ENCODE measurements at regions not wholly inside any gene's neighbourhood (a gene's known extent, or its start where the extent isn't known, plus 50 kb on each side); places are given as distances from the start of the nearest gene placed in this dataset.

- intact Hi-C loops (cut with micrococcal nuclease) = no loop called here
- BruUV-seq (replicated peaks) = no TSS peak
- dilution Hi-C loops (cut with MboI; ENCODE audit: extremely low pct_ligation_motif_present, low sequenced_read_pairs) = no loop called here
- no peaks in the 10 kb centered on the region for H3K36me3 ChIP-seq (ENCODE audit: control insufficient read depth in 2 of 2, extremely low read depth in 1 of 2, insufficient read depth in 2 of 2, low read length in 2 of 2)
- H2AFZ ChIP-seq (ENCODE audit: low read depth, low read length) = no peak overlapping the region
- no peak for DNase-seq (ENCODE audit: low read depth, low spot score)
- H3K4me2 ChIP-seq (ENCODE audit: insufficient read depth, low read length) = no peak overlapping the region
- H3K9ac ChIP-seq (replicated peaks; ENCODE audit: extremely low read depth, insufficient read depth, low read length) = no peak overlapping the region
- POLR2A ChIA-PET = no interaction called here
- no peaks in the 10 kb centered on the region for H3K27me3 ChIP-seq (ENCODE audit: control insufficient read depth in 2 of 2, insufficient read depth in 2 of 2, low read length in 2 of 2)
- H3K4me3 ChIP-seq (replicated peaks in 1 of 3; ENCODE audit: insufficient read depth in 1 of 3, low read depth in 1 of 3, low read length in 3 of 3) = no peak overlapping the region
- no peak overlapping the region for H3K27ac ChIP-seq (ENCODE audit: insufficient read depth, low read depth, low read length)
- H4K20me1 ChIP-seq (replicated peaks; ENCODE audit: control insufficient read depth, extremely low read depth, insufficient read depth, low read length) = no peaks in the 10 kb centered on the region
- no peak for TF ChIP-seq JUN (IDR thresholded peaks at IDR 0.05; ENCODE audit: borderline replicate concordance, insufficient read depth, insufficient read length, low read depth)
- H3K9me1 ChIP-seq (replicated peaks; ENCODE audit: control insufficient read depth, extremely low read depth, insufficient read depth, low read length) = no peaks in the 10 kb centered on the region
- H3K4me1 ChIP-seq (ENCODE audit: control insufficient read depth, extremely low read depth, insufficient read depth, low read length) = no peaks in the 10 kb centered on the region
- CTCF ChIA-PET = no interaction called here
- no peaks in the 10 kb centered on the region for H3K79me2 ChIP-seq (ENCODE audit: control insufficient read depth, insufficient read depth, low read length)
- H3K9me3 ChIP-seq (replicated peaks; ENCODE audit: control insufficient read depth, insufficient read depth, low read length) = peaks cover 2% of the 10 kb centered on the region
- no peak for FAIRE-seq
Measured at GRCh38 chr2:14285812-14286211, 346.7 kb upstream of the LRATD1 start.

DNA sequence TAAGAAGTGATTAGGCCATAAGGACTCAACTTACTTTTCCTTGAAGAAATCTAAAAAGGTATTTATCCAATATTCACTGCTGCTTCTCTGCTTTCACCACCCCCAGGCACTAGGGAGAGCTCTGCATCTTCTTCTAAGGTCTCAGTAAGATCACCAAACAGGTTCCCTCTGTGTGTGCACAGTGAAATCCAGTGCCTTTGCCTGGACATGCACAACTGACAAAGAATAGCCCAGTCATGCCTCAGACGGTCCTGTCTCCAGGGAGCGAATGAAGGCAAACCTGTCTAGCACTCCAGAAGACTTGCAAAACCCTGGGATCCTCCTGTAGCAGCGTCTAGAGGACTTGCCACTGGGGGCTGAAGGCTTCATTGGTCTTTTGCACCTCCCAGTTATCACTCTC is 344.5 kb upstream of the LRATD1 start:
- Histone ChIP-seq H2AFZ (ENCODE audit: low read depth, low read length) (no peak overlapping the region), H3K36me3 (ENCODE audit: control insufficient read depth in 2 of 2, extremely low read depth in 1 of 2, insufficient read depth in 2 of 2, low read length in 2 of 2) (no peaks in the 10 kb centered on the region), H3K79me2 (ENCODE audit: control insufficient read depth, insufficient read depth, low read length) (no peaks in the 10 kb centered on the region), H3K9ac (replicated peaks; ENCODE audit: extremely low read depth, insufficient read depth, low read length) (no peak overlapping the region), H3K4me1 (ENCODE audit: control insufficient read depth, extremely low read depth, insufficient read depth, low read length) (no peaks in the 10 kb centered on the region), H3K4me3 (replicated peaks in 1 of 3; ENCODE audit: insufficient read depth in 1 of 3, low read depth in 1 of 3, low read length in 3 of 3) (no peak overlapping the region), H3K27ac (ENCODE audit: insufficient read depth, low read depth, low read length) (no peak overlapping the region), H3K9me3 (replicated peaks; ENCODE audit: control insufficient read depth, insufficient read depth, low read length) (peaks cover under 1% of the 10 kb centered on the region), H4K20me1 (replicated peaks; ENCODE audit: control insufficient read depth, extremely low read depth, insufficient read depth, low read length) (no peaks in the 10 kb centered on the region), H3K27me3 (ENCODE audit: control insufficient read depth in 2 of 2, insufficient read depth in 2 of 2, low read length in 2 of 2) (no peaks in the 10 kb centered on the region), H3K4me2 (ENCODE audit: insufficient read depth, low read length) (no peak overlapping the region), H3K9me1 (replicated peaks; ENCODE audit: control insufficient read depth, extremely low read depth, insufficient read depth, low read length) (no peaks in the 10 kb centered on the region)
- no peak for TF ChIP-seq POLR2A (IDR thresholded peaks at IDR 0.05; ENCODE audit: low read depth, low read length)
- no peak for TF ChIP-seq JUN (IDR thresholded peaks at IDR 0.05; ENCODE audit: borderline replicate concordance, insufficient read depth, insufficient read length, low read depth)
- no peak for TF ChIP-seq FOS (IDR thresholded peaks at IDR 0.05; ENCODE audit: borderline replicate concordance, insufficient read depth, low read length)
- TF ChIP-seq GATA2 (IDR thresholded peaks at IDR 0.05; ENCODE audit: insufficient read depth, insufficient read length, low read depth, low read length) = no peak
- TF ChIP-seq CTCF (IDR thresholded peaks at IDR 0.05; ENCODE audit: extremely low read depth in 1 of 2, insufficient read depth in 1 of 2, low read depth in 1 of 2, low read length in 2 of 2) = no peak
- TF ChIP-seq POLR2AphosphoS5 (IDR thresholded peaks at IDR 0.05; ENCODE audit: insufficient read depth, low read depth, low read length) = no peak
- TF ChIP-seq MAX (IDR thresholded peaks at IDR 0.05; ENCODE audit: insufficient read depth, insufficient read length) = no peak
- TF ChIP-seq EZH2 (IDR thresholded peaks at IDR 0.05; ENCODE audit: borderline replicate concordance, low read depth, low read length, severe bottlenecking) = no peak
- TF ChIP-seq MYC (IDR thresholded peaks at IDR 0.05; ENCODE audit: low read depth, low read length) = no peak
- ChIA-PET CTCF (no interaction called here), POLR2A (no interaction called here)
- dilution Hi-C loops (cut with MboI; ENCODE audit: extremely low pct_ligation_motif_present, low sequenced_read_pairs) = no loop called here
- no peak for DNase-seq (ENCODE audit: low read depth, low spot score)
- no peak for FAIRE-seq
- no TSS peak for BruUV-seq (replicated peaks)
- intact Hi-C loops (cut with micrococcal nuclease) = no loop called here

Data from endothelial cell of umbilical vein (primary cell).